Cardiac fibroblast (primary cell): ENCODE measurements at regions not wholly inside any gene's neighbourhood (a gene's known extent, or its start where the extent isn't known, plus 50 kb on each side); places are given as distances from the start of the nearest gene placed in this dataset.

Experiments
- DNase-seq, 2 donors: peaks; one replicate each; pipeline versions ENCODE4 v3.0.0 to v3.0.0-alpha.2; 2010; ENCODE audit warnings: low read depth in 2 of 2
- H3K4me3 ChIP-seq, 2 donors: replicated peaks in 1 of 2; 1 replicate in 1 of 2; 2 replicates in 1 of 2; pipeline ENCODE4 v1.5.1; 2011; ENCODE audit warnings: low read depth in 2 of 2, low read length in 2 of 2, mild to moderate bottlenecking in 2 of 2, moderate library complexity in 1 of 2
- TF ChIP-seq, protein P1 (sequence below): IDR thresholded peaks from one replicate; pipeline ENCODE4 v1.5.1; 2011; ENCODE audit warnings: low read depth, mild to moderate bottlenecking, low read length, inconsistent platforms

DNA sequence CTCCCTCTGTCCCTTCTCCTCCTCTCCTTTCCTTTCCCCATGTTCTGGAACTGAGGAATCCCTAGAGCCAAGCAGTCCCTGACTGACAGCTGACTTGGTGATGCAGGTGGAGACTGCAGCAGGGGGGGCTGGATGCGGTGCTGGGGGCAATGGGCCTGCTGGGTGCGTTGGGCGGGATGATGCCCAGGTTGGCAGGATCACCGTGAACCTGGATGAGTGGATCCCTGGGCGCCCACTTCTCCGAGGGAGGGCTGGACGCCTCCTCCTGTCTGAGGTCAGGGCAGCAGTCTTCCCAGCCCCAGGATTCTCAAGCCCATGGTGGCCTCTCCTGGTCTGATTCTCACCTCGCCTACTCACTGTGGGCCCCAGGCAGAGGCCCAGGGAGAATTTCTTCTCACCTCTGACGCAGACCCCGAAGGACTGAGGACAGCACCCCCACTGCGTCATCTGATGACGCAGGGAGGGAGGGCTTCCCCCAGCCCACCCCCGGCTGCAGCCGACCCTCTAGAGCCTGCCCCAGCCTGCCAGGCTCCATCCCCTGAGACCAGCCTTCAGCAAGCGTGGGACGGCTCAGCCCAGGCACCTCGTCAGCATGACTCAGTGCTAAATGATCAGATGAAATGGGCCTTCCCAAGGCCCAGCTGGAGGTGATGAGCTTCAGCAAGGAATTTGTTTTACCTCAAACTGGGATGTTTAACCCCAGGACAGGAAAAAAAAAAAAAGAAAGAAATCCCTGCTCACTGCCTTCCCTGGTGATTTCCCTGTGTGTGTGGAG lies 188.0 kb upstream of the TNRC6C start:
- H3K4me3 ChIP-seq: no peak overlapping the region
- TF ChIP-seq, protein P1, sequence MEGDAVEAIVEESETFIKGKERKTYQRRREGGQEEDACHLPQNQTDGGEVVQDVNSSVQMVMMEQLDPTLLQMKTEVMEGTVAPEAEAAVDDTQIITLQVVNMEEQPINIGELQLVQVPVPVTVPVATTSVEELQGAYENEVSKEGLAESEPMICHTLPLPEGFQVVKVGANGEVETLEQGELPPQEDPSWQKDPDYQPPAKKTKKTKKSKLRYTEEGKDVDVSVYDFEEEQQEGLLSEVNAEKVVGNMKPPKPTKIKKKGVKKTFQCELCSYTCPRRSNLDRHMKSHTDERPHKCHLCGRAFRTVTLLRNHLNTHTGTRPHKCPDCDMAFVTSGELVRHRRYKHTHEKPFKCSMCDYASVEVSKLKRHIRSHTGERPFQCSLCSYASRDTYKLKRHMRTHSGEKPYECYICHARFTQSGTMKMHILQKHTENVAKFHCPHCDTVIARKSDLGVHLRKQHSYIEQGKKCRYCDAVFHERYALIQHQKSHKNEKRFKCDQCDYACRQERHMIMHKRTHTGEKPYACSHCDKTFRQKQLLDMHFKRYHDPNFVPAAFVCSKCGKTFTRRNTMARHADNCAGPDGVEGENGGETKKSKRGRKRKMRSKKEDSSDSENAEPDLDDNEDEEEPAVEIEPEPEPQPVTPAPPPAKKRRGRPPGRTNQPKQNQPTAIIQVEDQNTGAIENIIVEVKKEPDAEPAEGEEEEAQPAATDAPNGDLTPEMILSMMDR: no peak
- DNase-seq: peak; percentile 71 to 90

DNA sequence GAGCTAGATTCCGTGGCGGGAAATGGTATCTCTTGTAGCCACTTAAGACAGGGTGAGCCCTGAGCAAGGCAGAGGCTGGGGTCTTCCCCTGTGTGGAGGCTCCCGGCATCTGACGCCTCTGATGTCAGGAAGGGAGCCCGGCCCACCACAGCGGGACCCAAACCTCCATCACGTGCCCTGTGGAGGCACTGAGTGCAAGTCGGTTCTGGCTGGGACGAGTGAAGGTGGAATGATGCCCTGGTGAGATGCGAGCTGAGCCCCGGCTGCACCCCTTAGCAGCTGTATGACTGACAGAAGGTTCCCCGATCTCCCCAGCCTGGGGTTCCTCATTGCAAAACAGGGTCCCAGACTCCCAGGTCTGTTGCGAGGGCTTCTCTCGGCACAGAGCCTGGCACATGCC lies 187.4 kb upstream of the TNRC6C start:
- TF ChIP-seq, protein P1: no peak
- no peak for DNase-seq
- H3K4me3 ChIP-seq: no peak overlapping the region

DNA sequence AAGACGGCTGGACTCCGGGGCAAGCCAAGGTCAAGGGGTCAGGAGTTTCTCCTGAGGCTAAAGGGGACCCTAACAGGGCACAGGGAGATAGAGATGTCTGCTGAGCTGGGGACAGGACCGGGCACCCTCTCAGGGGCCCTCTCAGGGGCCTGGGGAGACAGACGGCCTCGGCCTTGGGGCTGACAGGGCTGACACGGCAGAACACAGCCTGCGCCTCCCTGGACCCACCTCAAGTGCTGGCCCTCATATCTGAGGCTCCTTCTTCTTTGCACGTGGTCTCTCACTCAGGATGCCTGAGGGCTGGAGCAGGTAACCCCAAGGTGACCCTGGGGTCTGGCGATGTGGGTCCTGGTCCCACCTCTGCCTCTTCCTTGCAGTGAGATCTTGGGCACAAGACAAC lies 186.9 kb upstream of the TNRC6C start:
- H3K4me3 ChIP-seq: no peak overlapping the region
- no peak for DNase-seq
- TF ChIP-seq, protein P1: no peak

DNA sequence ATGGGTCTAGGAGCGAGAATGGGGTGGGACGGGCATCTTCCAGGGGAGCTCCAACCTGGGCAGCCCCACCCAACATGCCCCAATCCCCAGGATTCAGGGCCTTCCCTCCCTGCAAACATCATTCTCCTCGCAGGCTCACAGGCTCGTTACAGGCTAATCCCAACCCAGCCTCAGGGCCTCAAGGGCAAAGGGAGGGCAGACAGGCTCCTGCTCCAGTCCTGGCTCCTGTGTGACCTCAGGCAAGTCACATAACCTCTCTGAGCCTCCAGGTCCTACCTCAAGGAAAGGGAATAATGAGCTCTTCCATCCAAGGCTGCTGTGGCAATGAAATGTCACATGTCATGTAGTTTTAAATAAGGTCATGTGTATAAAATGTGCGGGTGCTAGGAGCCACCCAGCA lies 186.5 kb upstream of the TNRC6C start:
- TF ChIP-seq, protein P1: no peak
- no peak overlapping the region for H3K4me3 ChIP-seq
- DNase-seq: no peak

DNA sequence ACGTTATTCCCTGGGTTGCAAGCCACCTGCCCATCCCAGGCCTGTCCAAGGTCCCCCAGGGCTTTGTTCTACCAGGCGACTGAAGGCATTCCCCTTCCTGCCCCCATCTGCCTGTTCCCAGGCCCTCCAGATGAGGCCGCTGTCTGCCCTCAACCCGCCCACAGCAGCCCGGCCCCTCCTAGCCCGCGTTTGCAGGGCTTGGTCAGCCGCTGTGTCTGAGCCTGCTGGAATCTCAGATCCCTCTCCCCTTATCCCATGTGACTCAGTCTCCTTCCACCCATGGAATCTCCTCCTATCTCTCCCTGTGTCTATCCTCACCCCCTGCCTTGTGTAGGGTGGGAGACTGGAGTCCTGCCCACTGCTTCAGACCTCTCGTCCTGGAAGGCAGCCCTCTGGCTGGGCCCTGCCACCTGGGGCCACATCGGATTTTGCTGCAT lies 186.0 kb upstream of the TNRC6C start:
- DNase-seq: peak; percentile 49 to 83
- no peak overlapping the region for H3K4me3 ChIP-seq
- TF ChIP-seq, protein P1: peak; percentile 80

DNA sequence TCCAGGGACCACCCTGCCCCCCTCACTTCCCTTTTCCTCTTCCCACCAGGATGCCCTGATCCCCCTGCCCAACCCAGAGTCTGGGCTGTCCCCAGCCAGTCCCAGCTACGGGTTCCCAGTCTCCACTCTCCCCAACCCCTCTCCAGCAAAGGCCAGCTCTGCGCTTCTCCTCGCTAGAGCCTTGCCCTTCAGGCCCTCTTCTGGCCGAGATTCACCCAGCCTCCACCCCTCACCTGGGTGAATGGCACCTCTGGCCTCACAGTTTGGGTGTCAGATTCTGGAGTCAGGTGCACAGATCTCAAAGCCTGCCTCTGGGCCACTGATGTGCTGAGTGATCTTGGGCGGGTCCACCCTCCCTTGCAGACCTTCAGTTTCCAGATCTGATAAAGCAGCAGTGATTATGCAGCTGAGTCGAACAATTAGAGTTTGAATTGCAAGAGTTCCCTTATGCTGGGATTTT lies 185.6 kb upstream of the TNRC6C start:
- H3K4me3 ChIP-seq: no peak overlapping the region
- TF ChIP-seq, protein P1: no peak
- DNase-seq: no peak
